OCI-LY3 (cell line): ENCODE measurements at regions not wholly inside any gene's neighbourhood (a gene's known extent, or its start where the extent isn't known, plus 50 kb on each side); places are given as distances from the start of the nearest gene placed in this dataset.

ENCODE experiments used
- EZH2phosphoT487 ChIP-seq: fragments of 200-600 bp; shearing (Covaris generic); IDR thresholded peaks from 2 replicates; pipeline ENCODE4 v1.6.1; 2018; ENCODE audit warnings: antibody characterized with exemption, mixed run types, low read depth
- TF ChIP-seq, protein P1 (sequence below): fragments of 200-600, 300-600 bp; sonication (generic); IDR thresholded peaks from 2 replicates; pipeline ENCODE4 v1.5.1; 2014; ENCODE audit warnings: antibody characterized with exemption, low read length, low read depth

DNA sequence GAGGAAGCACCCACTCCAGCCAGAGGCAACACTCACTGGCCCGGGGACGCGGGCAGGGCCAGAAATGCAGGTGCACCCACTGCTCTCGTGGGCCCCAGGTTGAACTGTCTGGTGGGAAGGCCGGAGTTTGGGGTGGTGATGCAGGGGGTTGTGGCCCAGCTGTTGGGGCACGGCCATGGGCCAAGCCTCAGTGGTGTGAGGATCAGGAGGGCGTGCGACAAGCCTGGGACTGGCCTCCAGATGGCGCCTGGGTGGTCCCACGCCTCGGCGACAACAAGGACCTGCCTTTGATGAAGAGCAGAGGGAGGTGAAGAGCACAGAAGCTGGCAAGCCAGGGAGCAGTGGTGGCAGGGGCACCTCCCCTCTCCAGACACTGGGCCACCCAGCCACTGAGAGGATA lies 240.8 kb downstream of the BRD1 start:
- TF ChIP-seq, protein P1, sequence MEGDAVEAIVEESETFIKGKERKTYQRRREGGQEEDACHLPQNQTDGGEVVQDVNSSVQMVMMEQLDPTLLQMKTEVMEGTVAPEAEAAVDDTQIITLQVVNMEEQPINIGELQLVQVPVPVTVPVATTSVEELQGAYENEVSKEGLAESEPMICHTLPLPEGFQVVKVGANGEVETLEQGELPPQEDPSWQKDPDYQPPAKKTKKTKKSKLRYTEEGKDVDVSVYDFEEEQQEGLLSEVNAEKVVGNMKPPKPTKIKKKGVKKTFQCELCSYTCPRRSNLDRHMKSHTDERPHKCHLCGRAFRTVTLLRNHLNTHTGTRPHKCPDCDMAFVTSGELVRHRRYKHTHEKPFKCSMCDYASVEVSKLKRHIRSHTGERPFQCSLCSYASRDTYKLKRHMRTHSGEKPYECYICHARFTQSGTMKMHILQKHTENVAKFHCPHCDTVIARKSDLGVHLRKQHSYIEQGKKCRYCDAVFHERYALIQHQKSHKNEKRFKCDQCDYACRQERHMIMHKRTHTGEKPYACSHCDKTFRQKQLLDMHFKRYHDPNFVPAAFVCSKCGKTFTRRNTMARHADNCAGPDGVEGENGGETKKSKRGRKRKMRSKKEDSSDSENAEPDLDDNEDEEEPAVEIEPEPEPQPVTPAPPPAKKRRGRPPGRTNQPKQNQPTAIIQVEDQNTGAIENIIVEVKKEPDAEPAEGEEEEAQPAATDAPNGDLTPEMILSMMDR, result no peak
- TF ChIP-seq EZH2phosphoT487, result no peak
